ENCODE measurements at regions not wholly inside any gene's neighbourhood (a gene's known extent, or its start where the extent isn't known, plus 50 kb on each side); places are given as distances from the start of the nearest gene placed in this dataset.

- TF ChIP-seq CEBPZ (IDR thresholded peaks at IDR 0.05; ENCODE audit: low read depth, low read length) (no peak), CBX3 (IDR thresholded peaks at IDR 0.05; ENCODE audit: borderline replicate concordance, low read depth) (no peak), ZNF217 (IDR thresholded peaks at IDR 0.05) (no peak)
Observed at GRCh38 chr13:80828759-80829158, 487.8 kb upstream of the SPRY2 start (continued).

GRCh38 chr13:80825276-80825675 lies 484.4 kb upstream of the SPRY2 start:
- no peak overlapping the region for H3K4me3 ChIP-seq
- in situ Hi-C loops (cut with MboI): no loop called here

More at GRCh38 chr13:80825276-80825675, 484.4 kb upstream of the SPRY2 start:
- Histone ChIP-seq H2AFZ (ENCODE audit: control insufficient read depth, low read depth, low read length) (no peak overlapping the region), H3K9ac (ENCODE audit: control insufficient read depth, insufficient read depth, low read length) (no peak overlapping the region), H3K4me2 (ENCODE audit: control insufficient read depth, insufficient read depth) (no peak overlapping the region), H3K4me1 (ENCODE audit: control insufficient read depth, insufficient read depth, low read length) (no peaks in the 10 kb centered on the region), H3K36me3 (ENCODE audit: control insufficient read depth in 2 of 2, insufficient read depth in 2 of 2, low read length in 1 of 2) (no peaks in the 10 kb centered on the region), H3K9me3 (replicated peaks; ENCODE audit: control insufficient read depth, insufficient read depth, low read length) (no peaks in the 10 kb centered on the region), H4K20me1 (ENCODE audit: control insufficient read depth, insufficient read depth) (no peaks in the 10 kb centered on the region), H3K79me2 (ENCODE audit: control insufficient read depth, insufficient read depth, low read length) (no peaks in the 10 kb centered on the region), H3K27ac (ENCODE audit: control insufficient read depth, insufficient read depth) (no peak overlapping the region), H3K27me3 (replicated peaks in 1 of 2; ENCODE audit: control insufficient read depth in 2 of 2, insufficient read depth in 2 of 2, low read length in 1 of 2) (no peaks in the 10 kb centered on the region)
- POLR2A ChIA-PET: no interaction called here
- DNase-seq (ENCODE audit: low read depth, low spot score) (no peak), ATAC-seq (no peak), FAIRE-seq (no peak)
- BruUV-seq (replicated peaks): no TSS peak
- 5% methylated on average over 1 of the region's 1 CpG for WGBS (ENCODE audit: insufficient coverage, insufficient replicate concordance, low lambda C conversion rate, missing lambda C conversion rate)
- TF ChIP-seq MAX (IDR thresholded peaks at IDR 0.05; ENCODE audit: low read depth, low read length) (no peak), SREBF2 (IDR thresholded peaks at IDR 0.05; ENCODE audit: low read length) (no peak), ZBED1 (IDR thresholded peaks at IDR 0.05; ENCODE audit: borderline replicate concordance) (no peak), ZBTB11 (CRISPR knock-in tag; IDR thresholded peaks at IDR 0.05) (no peak)
- intact Hi-C loops (cut with micrococcal nuclease; ENCODE audit: unreplicated experiment): no loop called here
- SMC1A ChIA-PET (ENCODE audit: uncharacterized antibody, unreplicated experiment): interaction anchor here (1.0 kb wide), 1 partner anchor 187 kb away, joined by 3 read pairs; no protein-coding TSS in a partner anchor
- RAD21 ChIA-PET (ENCODE audit: unreplicated experiment): no interaction called here
- CTCF ChIA-PET: interaction anchor here (1.1 kb wide), 1 partner anchor 8 kb away, joined by 3 read pairs; no protein-coding TSS in a partner anchor

Data from GM12878 (cell line).